KBM-7 (cell line): ENCODE measurements at regions not wholly inside any gene's neighbourhood (a gene's known extent, or its start where the extent isn't known, plus 50 kb on each side); places are given as distances from the start of the nearest gene placed in this dataset.
A peak's percentile ranks its signal among the peaks of the same experiment; 100 is the strongest.
"Not testable (repeated sequence)": the region's sequence is repeated elsewhere in the genome, so short reads cannot be mapped to it uniquely, and the experiment has no call there.

Experiments
- DNase-seq: peaks from one replicate; pipeline ENCODE4 v3.0.0-alpha.2; 2015
- in situ Hi-C: fragments of 300-500 bp; cut with MboI; formaldehyde crosslinking; loops from 2 replicates; pipeline ENCODE4 v1.14.3; 2020; ENCODE audit warnings: low sequenced_read_pairs, low pct_unique_long_range_greater_than_20kb, mixed read lengths

- DNase-seq: no peak
- in situ Hi-C loops: no loop called here
These were observed 992.2 kb downstream of the DIPK2A start for GRCh38 chr3:144963810-144964209.

- DNase-seq: no peak
- in situ Hi-C loops: no loop called here
These were observed 994.9 kb downstream of the DIPK2A start for GRCh38 chr3:144966560-144966959.

GRCh38 chr3:144968750-144969350 lies 997.2 kb downstream of the DIPK2A start:
- no peak for DNase-seq

GRCh38 chr3:144984481-144984880 lies 1012.9 kb downstream of the DIPK2A start:
- DNase-seq, in situ Hi-C loops: not testable (repeated sequence)

More at GRCh38 chr3:144968750-144969350, 997.2 kb downstream of the DIPK2A start:
- in situ Hi-C loops: no loop called here

GRCh38 chr3:144989807-144990206 lies 1018.2 kb downstream of the DIPK2A start:
- DNase-seq: no peak
- in situ Hi-C loops: no loop called here

- in situ Hi-C loops: no loop called here
- no peak for DNase-seq
These were observed 1024.2 kb downstream of the DIPK2A start for GRCh38 chr3:144995856-144996255.

- no peak for DNase-seq
- in situ Hi-C loops: no loop called here
These were observed 1033.8 kb downstream of the DIPK2A start for GRCh38 chr3:145005427-145005826.

GRCh38 chr3:145006271-145006670 lies 1034.6 kb downstream of the DIPK2A start:
- in situ Hi-C loops: no loop called here

GRCh38 chr3:145013931-145014330 lies 1042.3 kb downstream of the DIPK2A start:
- in situ Hi-C loops: no loop called here
- DNase-seq: no peak

More at GRCh38 chr3:145006271-145006670, 1034.6 kb downstream of the DIPK2A start:
- no peak for DNase-seq

GRCh38 chr3:145015253-145015652 lies 1043.6 kb downstream of the DIPK2A start:
- in situ Hi-C loops: no loop called here
- peak; percentile 36 for DNase-seq

- in situ Hi-C loops: no loop called here
- peak; percentile 25 for DNase-seq
These were observed 1046.3 kb downstream of the DIPK2A start for GRCh38 chr3:145017959-145018358.

- no peak for DNase-seq
- in situ Hi-C loops: no loop called here
These were observed 1050.8 kb downstream of the DIPK2A start for GRCh38 chr3:145022447-145022846.

- in situ Hi-C loops: no loop called here
- no peak for DNase-seq
These were observed 1053.1 kb downstream of the DIPK2A start for GRCh38 chr3:145024700-145025099.

GRCh38 chr3:145027186-145027585 lies 1055.6 kb downstream of the DIPK2A start:
- in situ Hi-C loops, DNase-seq: not testable (repeated sequence)

- no peak for DNase-seq
- in situ Hi-C loops: no loop called here
These were observed 1061.2 kb downstream of the DIPK2A start for GRCh38 chr3:145032791-145033190.

GRCh38 chr3:145035682-145036081 lies 1064.1 kb downstream of the DIPK2A start:
- no peak for DNase-seq
- in situ Hi-C loops: no loop called here

- in situ Hi-C loops: not testable (repeated sequence)
These were observed 1082.4 kb downstream of the DIPK2A start for GRCh38 chr3:145054055-145054454.

GRCh38 chr3:145055375-145056076 lies 1083.9 kb downstream of the DIPK2A start:
- DNase-seq: no peak
- in situ Hi-C loops: no loop called here

More at GRCh38 chr3:145054055-145054454, 1082.4 kb downstream of the DIPK2A start:
- DNase-seq: not testable (repeated sequence)

GRCh38 chr3:145058483-145058882 lies 1086.9 kb downstream of the DIPK2A start:
- in situ Hi-C loops: no loop called here
- peak; percentile 28 for DNase-seq

GRCh38 chr3:145063616-145064015 lies 1092.0 kb downstream of the DIPK2A start:
- in situ Hi-C loops: no loop called here
- no peak for DNase-seq

GRCh38 chr3:145070795-145071194 lies 1090.2 kb downstream of the PLOD2 start:
- DNase-seq: no peak
- in situ Hi-C loops: no loop called here
